Liver (tissue), 8 donors: ENCODE measurements at regions not wholly inside any gene's neighbourhood (a gene's known extent, or its start where the extent isn't known, plus 50 kb on each side); places are given as distances from the start of the nearest gene placed in this dataset.

ENCODE experiments used
- DNase-seq: peaks from one replicate; pipeline ENCODE4 v3.0.0-alpha.2; 2017; ENCODE audit warnings: low spot score
- H3K27ac ChIP-seq, 2 donors: one replicate each; pipeline ENCODE4 v1.7.0; 2013; ENCODE audit warnings: inconsistent platforms in 2 of 2, low read length in 2 of 2, control low read depth in 1 of 2, low read depth in 1 of 2, mild to moderate bottlenecking in 1 of 2
- H3K27me3 ChIP-seq, 4 donors: one replicate each; pipeline versions ENCODE4 v1.6.1 to v1.7.0; 2013; ENCODE audit warnings: low read length in 3 of 4, inconsistent platforms in 1 of 4, mild to moderate bottlenecking in 1 of 4, moderate library complexity in 1 of 4; ENCODE audit not compliant: control insufficient read depth in 4 of 4, insufficient read depth in 4 of 4
- H3K36me3 ChIP-seq, 4 donors: one replicate each; pipeline versions ENCODE4 v1.6.1 to v1.7.0; 2013; ENCODE audit warnings: low read length in 3 of 4, mild to moderate bottlenecking in 3 of 4, low read depth in 1 of 4, moderate library complexity in 1 of 4; ENCODE audit not compliant: control insufficient read depth in 4 of 4, insufficient read depth in 3 of 4
- H3K4me1 ChIP-seq, 4 donors: one replicate each; pipeline versions ENCODE4 v1.6.1 to v1.7.0; 2013; ENCODE audit warnings: low read length in 3 of 4, mild to moderate bottlenecking in 3 of 4, moderate library complexity in 1 of 4; ENCODE audit not compliant: control insufficient read depth in 4 of 4, insufficient read depth in 4 of 4
- H3K4me3 ChIP-seq, 3 donors: one replicate each; pipeline versions ENCODE4 v1.6.1 to v1.7.0; 2013; ENCODE audit warnings: low read length in 3 of 3, control low read depth in 1 of 3, low read depth in 1 of 3, mild to moderate bottlenecking in 1 of 3
- H3K9ac ChIP-seq, 2 donors: one replicate each; pipeline ENCODE4 v1.7.0; 2013; ENCODE audit warnings: low read length in 2 of 2, mild to moderate bottlenecking in 2 of 2, moderate library complexity in 2 of 2, control low read depth in 1 of 2, low read depth in 1 of 2
- H3K9me3 ChIP-seq, 4 donors: one replicate each; pipeline versions ENCODE4 v1.6.1 to v1.7.0; 2013; ENCODE audit warnings: low read length in 3 of 4; ENCODE audit not compliant: control insufficient read depth in 4 of 4
- EGR1 ChIP-seq, 2 donors: IDR thresholded peaks; 2 replicates each; pipeline ENCODE4 v1.6.1; 2016 to 2018; ENCODE audit warnings: antibody characterized with exemption in 2 of 2, low read depth in 2 of 2
- FOXA1 ChIP-seq: IDR thresholded peaks from 2 replicates; pipeline ENCODE4 v1.6.1; 2016; ENCODE audit warnings: antibody characterized with exemption
- FOXA2 ChIP-seq: IDR thresholded peaks from 2 replicates; pipeline ENCODE4 v1.6.1; 2016; ENCODE audit warnings: antibody characterized with exemption
- HNF4G ChIP-seq: IDR thresholded peaks from 2 replicates; pipeline ENCODE4 v1.6.1; 2016; ENCODE audit warnings: antibody characterized with exemption
- NR2F2 ChIP-seq: IDR thresholded peaks from 2 replicates; pipeline ENCODE4 v1.6.1; 2016; ENCODE audit warnings: antibody characterized with exemption
- TAF1 ChIP-seq: conservative IDR thresholded peaks from 2 replicates; pipeline ENCODE4 v1.6.1; 2016; ENCODE audit warnings: antibody characterized with exemption, mild to moderate bottlenecking
- WGBS: extraction: QIAGEN DNeasy Blood & Tissue Kit; methylation state at CpG from one replicate; pipeline ENCODE4 v1.1.7; 2013; 5-methylcytosine and 5-hydroxymethylcytosine counted together
- TF ChIP-seq, protein P1 (sequence below): IDR thresholded peaks from 2 replicates; pipeline ENCODE4 v1.6.1; 2016; ENCODE audit warnings: antibody characterized with exemption, mild to moderate bottlenecking
- TF ChIP-seq, protein P2 (sequence below): IDR thresholded peaks from 2 replicates; pipeline ENCODE4 v1.6.1; 2016; ENCODE audit warnings: antibody characterized with exemption
- TF ChIP-seq, protein P3 (sequence below): fragments of 150-350 bp; IDR thresholded peaks from 2 replicates; pipeline ENCODE4 v1.5.1; 2017; ENCODE audit warnings: improper control_type of control experiment, low read depth, low read length; ENCODE audit not compliant: missing input control
- donor health status: healthy.
- donor health status: healthy.
- donor health status: healthy.
- donor health status: healthy.
- donor health status: healthy.

DNA sequence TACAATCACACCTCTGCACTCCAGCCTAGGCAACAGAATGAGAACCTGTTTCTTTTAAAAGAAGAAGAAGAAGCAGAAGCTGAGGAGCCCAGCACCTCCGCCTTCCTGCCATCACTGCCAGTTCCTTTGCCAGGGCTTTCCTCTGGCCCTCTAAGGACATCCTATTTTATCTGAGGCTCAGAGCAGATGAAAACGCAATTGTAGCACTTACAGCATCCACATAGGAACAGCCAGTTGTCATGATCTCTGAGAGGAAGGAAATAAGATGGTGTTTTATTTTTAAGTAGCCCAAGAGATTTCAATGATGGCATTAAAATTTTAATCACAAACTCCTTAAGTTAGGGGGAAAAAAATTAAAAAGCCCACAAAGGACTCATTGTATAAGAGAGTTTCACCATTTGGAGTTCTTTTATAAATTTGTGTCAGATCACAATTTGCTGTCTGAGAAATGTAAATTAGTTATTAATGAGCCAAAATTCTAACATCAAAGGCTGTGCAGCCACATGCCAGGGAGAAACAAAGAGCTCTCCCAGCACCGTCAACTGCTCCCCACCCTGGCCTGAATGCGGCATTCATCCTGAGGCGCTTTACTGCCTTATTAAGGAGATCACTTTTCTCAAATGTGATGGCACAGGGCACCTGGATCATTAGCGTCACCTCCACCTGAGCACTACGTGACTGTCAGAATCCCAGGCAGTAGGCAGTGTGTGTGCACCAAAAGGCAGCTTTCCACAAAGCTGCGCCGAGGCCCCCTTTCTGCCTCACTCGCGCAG is 393.0 kb downstream of the FOXO1 start (continued):
- TF ChIP-seq, protein P1, sequence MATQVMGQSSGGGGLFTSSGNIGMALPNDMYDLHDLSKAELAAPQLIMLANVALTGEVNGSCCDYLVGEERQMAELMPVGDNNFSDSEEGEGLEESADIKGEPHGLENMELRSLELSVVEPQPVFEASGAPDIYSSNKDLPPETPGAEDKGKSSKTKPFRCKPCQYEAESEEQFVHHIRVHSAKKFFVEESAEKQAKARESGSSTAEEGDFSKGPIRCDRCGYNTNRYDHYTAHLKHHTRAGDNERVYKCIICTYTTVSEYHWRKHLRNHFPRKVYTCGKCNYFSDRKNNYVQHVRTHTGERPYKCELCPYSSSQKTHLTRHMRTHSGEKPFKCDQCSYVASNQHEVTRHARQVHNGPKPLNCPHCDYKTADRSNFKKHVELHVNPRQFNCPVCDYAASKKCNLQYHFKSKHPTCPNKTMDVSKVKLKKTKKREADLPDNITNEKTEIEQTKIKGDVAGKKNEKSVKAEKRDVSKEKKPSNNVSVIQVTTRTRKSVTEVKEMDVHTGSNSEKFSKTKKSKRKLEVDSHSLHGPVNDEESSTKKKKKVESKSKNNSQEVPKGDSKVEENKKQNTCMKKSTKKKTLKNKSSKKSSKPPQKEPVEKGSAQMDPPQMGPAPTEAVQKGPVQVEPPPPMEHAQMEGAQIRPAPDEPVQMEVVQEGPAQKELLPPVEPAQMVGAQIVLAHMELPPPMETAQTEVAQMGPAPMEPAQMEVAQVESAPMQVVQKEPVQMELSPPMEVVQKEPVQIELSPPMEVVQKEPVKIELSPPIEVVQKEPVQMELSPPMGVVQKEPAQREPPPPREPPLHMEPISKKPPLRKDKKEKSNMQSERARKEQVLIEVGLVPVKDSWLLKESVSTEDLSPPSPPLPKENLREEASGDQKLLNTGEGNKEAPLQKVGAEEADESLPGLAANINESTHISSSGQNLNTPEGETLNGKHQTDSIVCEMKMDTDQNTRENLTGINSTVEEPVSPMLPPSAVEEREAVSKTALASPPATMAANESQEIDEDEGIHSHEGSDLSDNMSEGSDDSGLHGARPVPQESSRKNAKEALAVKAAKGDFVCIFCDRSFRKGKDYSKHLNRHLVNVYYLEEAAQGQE, result no peak

DNA sequence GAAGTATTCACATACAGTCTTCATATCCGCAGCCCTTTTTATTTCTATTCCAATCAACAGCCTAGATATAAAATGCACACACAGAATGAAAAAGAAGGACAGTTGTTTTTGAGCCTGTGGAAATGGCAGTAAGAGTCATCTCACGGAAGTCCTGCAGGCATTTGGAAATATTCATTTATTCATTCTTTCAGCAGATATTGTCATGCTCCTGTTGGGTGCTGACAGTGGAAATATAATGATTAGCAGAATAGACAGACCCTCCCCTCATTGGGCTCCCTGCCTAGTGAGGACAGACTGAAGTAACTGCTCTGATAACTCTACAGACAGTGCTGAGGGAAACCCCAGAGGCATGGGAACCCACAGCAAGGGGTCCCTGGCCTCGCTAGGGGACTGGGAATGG is 392.3 kb downstream of the FOXO1 start:
- H3K9me3 ChIP-seq, result no peaks in the 10 kb centered on the region

More for the DNA sequence above, 392.3 kb downstream of the FOXO1 start:
- DNase-seq, result no peak
- no peak for TF ChIP-seq NR2F2
- TF ChIP-seq FOXA2, result no peak
- TF ChIP-seq, protein P2, sequence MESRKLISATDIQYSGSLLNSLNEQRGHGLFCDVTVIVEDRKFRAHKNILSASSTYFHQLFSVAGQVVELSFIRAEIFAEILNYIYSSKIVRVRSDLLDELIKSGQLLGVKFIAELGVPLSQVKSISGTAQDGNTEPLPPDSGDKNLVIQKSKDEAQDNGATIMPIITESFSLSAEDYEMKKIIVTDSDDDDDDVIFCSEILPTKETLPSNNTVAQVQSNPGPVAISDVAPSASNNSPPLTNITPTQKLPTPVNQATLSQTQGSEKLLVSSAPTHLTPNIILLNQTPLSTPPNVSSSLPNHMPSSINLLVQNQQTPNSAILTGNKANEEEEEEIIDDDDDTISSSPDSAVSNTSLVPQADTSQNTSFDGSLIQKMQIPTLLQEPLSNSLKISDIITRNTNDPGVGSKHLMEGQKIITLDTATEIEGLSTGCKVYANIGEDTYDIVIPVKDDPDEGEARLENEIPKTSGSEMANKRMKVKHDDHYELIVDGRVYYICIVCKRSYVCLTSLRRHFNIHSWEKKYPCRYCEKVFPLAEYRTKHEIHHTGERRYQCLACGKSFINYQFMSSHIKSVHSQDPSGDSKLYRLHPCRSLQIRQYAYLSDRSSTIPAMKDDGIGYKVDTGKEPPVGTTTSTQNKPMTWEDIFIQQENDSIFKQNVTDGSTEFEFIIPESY, result no peak
- TF ChIP-seq, protein P1, result no peak
- TF ChIP-seq EGR1 (IDR thresholded peaks at IDR 0.05; ENCODE audit: low read depth in 2 of 2), result no peak
- no peak for TF ChIP-seq TAF1
- TF ChIP-seq, protein P3, sequence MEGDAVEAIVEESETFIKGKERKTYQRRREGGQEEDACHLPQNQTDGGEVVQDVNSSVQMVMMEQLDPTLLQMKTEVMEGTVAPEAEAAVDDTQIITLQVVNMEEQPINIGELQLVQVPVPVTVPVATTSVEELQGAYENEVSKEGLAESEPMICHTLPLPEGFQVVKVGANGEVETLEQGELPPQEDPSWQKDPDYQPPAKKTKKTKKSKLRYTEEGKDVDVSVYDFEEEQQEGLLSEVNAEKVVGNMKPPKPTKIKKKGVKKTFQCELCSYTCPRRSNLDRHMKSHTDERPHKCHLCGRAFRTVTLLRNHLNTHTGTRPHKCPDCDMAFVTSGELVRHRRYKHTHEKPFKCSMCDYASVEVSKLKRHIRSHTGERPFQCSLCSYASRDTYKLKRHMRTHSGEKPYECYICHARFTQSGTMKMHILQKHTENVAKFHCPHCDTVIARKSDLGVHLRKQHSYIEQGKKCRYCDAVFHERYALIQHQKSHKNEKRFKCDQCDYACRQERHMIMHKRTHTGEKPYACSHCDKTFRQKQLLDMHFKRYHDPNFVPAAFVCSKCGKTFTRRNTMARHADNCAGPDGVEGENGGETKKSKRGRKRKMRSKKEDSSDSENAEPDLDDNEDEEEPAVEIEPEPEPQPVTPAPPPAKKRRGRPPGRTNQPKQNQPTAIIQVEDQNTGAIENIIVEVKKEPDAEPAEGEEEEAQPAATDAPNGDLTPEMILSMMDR, result no peak
- TF ChIP-seq FOXA1, result no peak
- TF ChIP-seq HNF4G, result no peak
- H3K36me3 ChIP-seq, result no peaks in the 10 kb centered on the region
- H3K4me1 ChIP-seq, result no peaks in the 10 kb centered on the region
- no peaks in the 10 kb centered on the region for H3K27me3 ChIP-seq
- no peak overlapping the region for H3K27ac ChIP-seq
- 97% methylated on average over 3 of the region's 3 CpGs for WGBS
- no peak overlapping the region for H3K4me3 ChIP-seq
- H3K9ac ChIP-seq, result no peak overlapping the region
